Activated naive CD8-positive, alpha-beta T cell treated with anti-CD3 and anti-CD28 coated beads, Interleukin-2, amount 50 U/mL, for 16 hours (primary cell): ENCODE measurements at regions not wholly inside any gene's neighbourhood (a gene's known extent, or its start where the extent isn't known, plus 50 kb on each side); places are given as distances from the start of the nearest gene placed in this dataset.
"Not testable (repeated sequence)": the region's sequence is repeated elsewhere in the genome, so short reads cannot be mapped to it uniquely, and the experiment has no call there.

Experiments used
- DNase-seq: peaks from one replicate; pipeline ENCODE4 v3.0.0-alpha.2; 2020; ENCODE audit warnings: low read depth, low spot score

DNA sequence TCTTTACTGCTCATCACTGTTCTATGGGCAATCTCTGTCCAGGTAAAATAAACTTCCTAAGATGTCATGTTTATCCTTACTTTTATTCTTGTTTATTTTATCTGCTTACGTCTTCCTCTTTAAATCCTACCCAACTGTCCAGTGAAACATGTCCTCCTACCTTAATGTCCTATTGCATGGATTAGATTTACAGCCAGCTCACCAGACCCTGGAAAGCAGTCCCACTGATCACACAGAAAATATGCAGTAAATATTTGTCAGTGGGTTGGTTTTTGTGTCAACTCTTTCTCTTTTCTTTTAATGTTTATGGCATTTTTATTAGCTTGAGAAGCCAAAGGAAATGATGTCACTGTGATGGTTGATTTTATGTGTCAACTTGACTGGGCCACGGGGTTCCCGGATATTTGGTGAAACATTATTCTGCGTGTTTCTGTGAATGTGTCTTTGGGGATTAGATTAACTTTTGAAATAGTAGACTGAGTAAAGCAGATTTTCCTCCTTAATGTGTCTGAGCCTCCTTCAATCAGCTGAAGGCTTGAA is 258.3 kb downstream of the SRGAP2C start:
- DNase-seq, result no peak

DNA sequence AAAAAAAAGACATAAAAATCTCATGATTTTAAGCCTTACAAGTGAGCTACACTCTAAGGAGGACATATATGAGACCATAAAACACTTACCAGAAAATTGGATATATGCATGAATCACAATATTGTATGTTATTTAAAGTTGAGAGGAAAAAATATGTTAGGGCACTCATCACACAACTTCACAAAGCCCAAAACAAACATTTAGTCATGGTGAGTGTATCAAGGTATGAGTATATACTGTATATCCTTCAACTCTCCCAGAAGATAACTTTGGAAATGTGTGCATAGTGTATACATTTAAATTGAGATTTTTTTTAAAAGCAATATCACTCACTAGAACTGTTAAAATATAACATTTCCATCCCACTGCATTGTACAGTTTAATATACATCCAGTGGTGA is 259.3 kb downstream of the SRGAP2C start:
- DNase-seq, result no peak

DNA sequence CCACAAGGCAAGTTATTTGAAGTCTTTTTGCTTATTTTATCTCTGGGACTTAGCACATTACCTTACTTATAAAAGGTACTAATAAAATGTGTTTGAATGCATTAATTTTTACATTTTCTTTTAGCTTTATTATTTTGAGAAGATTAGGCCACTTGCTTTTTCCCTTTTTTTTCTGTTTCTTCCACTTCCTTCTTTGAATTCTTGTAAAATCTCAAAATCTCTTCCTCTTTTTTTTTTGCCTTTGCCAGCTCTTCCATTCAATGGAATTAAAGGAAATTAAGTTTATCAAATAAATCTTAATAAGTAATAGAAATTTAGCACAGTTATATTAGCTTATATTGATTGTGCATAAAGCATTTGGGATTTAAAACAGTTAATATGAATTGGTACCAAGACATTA is 260.9 kb downstream of the SRGAP2C start:
- DNase-seq, result no peak

DNA sequence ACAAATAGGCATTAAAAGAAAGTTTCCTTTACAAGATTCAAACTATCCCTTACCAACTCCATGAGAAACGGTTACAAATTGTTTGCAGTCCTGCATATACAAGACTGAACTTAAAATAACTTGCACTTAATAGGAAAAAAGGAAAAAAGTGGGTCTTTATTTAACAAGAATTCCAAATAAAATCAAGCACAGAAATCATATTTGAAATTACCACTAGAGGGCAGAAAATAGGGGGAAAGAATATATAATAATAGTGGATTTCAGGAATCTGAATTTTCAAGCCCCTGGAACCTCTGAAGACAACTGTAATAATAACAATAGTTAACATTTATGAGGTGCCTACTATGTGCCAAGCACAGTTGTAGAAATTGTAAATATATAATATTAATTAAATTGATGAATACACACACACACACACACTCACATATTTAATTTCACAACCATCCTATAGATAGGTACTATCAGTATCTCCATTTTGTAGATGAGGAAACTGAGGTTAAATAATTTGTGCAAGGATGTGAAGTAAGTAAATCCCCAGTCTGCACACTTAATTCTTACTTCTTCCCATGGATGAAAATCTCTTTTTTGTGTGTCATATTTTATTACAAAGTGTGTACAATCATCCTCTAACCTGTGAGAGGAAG is 262.6 kb downstream of the SRGAP2C start:
- DNase-seq, result not testable (repeated sequence)

DNA sequence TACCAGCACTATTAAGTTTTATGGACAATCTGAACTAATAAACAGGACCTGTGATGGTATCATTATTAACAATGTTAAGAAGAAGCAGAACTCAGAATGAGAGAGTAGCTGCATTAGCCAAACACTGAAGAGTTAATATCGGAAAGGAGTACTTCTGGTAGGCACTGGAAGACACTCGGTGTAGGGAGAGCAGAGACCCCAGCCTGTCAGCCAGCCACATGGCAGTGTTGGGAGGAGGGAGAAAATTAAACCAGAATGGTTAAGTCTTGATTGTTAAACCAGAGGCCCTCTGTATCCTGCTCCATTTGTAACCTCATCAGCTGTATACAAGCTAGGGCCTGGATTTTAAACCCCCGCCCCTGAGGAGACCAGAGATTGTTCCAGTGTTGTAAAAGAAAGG is 263.3 kb downstream of the SRGAP2C start:
- not testable (repeated sequence) for DNase-seq

DNA sequence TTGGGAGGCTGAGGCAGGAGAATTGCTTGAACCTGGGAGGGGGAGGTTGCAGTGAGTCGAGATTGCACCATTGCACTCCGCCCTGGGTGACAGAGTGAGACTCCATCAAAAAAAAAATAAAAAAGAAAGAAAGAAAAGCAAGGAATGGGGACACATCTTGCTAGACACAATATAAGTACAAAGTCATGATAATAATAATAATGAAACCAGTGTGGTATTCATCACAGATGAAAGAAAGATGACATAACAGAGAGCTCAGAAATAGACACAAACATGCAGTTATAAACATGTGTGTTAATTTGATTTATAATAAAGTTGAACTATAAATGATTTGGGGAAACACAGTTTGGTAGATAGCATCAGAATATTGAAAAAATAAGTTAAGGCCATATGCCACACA is 264.1 kb downstream of the SRGAP2C start:
- no peak for DNase-seq

DNA sequence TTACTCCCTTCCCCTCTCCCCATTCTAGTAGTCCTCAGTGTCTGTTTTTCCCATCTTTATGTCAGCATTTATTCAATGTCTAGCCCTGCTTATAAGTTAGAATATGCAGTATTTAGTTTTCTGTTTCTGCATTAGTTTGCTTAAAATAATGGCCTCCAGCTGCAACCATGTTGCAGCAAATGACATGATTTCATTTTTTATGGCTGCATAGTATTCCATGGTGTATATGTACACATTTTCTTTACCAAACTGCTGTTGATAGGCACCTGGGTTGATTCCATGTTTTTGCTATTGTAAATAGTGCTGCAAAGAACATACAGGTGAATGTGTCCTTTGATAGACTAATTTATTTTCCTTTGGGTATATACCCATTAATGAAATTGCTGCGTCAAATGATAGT is 267.7 kb downstream of the SRGAP2C start:
- no peak for DNase-seq

DNA sequence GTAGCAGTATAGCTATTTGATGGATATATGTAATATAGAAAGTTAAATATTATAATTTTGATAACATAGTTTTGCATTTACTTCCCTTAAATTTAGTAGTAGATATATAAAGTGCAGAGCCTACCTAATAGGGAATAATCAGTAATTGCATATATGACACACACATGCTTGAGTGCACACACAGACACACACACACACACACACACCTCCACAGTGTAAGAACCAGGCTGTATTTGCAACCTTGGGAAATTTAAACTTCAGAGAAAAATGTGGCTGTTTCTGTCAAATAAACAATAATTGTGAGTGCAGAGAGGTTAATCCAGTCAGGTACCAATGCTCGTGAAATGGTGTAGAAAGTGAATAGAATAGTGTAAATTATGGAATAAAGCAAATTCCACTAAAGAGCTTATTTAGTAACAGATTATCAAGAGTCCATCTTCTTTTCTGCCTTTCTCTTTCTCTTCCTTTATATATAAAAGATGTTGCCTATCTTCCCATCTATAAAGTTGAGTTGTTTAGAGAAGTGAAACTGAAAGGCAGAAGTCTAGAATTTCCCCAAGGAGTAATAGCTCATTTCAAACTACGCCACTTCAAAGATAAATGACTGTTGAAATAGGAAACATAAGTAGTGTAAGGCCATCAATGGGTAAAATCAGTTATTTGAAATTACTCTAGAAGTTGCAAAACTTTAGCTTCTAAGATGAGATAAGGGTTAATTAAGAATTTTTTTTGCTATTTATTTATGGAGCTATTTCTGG is 273.7 kb downstream of the SRGAP2C start:
- no peak for DNase-seq

DNA sequence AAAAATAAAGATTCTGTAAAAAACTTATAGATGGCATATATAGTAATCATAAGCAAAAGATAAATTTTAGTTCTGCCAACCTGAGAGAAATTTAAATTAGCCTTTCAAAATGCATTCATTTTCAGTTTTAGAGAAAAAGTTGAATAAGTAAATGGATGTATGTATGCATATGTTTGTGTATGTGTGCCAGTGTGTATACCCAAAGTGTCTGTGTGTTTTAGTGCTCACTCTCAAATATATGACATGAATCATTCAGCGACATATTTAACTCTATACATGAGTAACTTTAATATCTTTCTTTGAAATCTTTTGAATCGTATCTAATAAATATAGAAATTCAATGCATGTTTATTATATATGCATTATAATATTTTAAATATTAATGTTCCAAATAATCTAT is 274.5 kb downstream of the SRGAP2C start:
- DNase-seq, result no peak

DNA sequence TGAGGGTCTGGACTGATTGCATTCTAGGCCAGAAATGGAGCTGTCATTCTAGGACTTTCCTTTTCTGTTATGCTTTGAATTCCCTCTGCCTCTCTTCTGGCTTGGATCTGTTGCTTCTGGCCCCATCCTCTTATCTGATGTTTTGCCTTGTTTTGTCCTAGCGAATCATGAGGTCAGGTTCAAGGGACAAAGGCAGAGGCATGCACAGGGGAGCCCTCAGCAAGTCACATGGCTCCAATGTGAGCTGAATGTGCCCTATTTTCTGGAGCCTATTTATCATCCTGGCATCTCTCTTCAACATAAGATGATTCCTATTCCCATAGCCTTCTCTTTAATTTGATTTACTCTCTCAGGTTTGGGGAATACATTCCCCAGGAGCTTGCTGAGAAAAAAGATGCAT is 284.6 kb downstream of the SRGAP2C start:
- DNase-seq, result not testable (repeated sequence)

DNA sequence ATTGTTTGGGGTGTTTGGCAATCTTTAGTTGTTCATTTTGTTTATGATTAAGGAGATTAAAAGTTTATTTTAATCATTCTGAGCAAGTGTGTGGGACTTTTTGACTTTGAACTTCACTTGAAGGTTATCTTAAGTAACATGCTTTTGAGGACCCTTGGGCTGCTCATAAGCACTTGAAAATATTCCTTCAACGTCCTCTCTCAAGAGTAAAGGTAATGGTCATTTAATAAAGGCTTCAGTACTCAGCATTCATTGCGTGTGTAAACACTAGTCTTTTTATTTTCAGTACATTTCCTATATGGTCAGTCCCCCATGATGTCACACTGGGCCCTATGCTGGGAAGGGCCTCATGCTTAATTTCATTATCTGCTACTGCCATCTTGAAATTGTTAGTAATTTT is 285.6 kb downstream of the SRGAP2C start:
- DNase-seq, result not testable (repeated sequence)

DNA sequence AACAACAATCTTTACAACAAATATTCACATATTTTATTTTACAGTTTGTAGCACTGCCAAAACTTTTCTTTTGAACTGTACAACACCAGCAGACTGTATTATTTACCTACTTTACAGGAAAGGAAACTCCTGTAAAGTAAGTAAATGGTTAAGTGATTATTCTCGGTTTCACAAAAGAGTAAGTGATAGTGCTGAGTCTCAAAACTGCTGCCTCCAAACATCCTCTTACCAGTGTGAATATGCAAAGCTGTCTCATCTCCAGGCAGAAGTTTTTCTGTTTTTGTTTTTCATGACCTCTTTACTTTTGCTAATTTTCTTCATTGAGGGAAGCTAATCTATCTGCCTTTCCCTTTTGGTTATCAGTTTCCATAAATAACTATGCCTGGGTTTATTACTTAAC is 286.7 kb downstream of the SRGAP2C start:
- no peak for DNase-seq

DNA sequence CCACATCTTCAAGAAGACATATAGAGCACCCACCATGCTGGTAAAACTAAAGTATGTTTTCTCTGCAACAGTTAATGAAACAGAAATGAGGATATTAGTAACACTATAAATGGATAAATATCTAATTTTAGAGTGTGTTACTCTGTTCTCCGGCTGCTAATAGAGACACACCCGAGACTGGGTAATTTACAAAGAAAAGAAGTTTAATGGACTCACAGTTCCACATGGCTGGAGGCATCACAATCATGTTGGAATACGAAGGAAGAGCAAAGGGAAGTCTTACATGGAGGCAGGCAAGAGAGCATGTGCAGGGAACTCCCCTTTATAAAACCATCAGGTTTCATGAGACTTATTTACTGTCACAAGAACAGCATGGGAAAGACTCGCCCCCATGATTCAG is 287.2 kb downstream of the SRGAP2C start:
- DNase-seq, result no peak

DNA sequence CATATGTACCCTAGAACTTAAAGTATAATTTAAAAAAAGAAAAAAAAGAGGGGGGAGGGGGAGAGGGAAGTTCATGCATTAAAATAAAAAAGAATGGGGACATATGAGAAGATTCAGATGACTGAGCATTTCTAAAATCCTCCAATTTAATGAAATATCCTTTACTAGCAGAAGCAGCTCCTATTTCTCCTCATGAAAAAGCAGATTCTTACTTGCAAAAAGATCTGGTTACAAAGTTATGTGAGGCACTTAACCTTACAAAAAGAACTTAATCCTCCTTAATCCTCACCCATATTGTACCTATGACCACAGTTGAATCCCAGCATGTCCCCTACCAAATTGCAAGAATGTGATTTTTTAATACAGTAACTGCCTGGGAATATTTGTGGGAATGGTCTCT is 298.5 kb downstream of the SRGAP2C start:
- no peak for DNase-seq

DNA sequence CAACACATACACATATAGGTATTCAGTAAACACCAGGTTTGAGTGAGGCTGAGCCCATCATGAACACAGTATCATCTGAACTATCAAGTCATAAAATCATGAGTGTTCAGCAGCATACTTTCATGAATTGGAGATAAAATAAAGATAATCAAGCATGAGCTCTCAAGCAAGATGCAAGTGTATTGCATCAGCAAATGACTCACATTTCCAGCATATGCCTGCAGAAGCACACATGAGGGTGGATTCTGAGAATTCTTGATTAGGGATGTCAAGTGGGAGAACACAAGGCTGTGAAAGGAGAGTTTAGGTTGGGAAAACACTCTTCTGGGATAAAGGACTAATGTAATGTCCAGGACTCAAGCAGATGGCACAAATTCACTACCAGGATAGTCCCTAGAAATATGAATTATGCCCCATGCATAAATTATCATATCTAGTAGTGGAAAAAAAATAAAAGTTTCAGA is 299.2 kb downstream of the SRGAP2C start:
- no peak for DNase-seq

DNA sequence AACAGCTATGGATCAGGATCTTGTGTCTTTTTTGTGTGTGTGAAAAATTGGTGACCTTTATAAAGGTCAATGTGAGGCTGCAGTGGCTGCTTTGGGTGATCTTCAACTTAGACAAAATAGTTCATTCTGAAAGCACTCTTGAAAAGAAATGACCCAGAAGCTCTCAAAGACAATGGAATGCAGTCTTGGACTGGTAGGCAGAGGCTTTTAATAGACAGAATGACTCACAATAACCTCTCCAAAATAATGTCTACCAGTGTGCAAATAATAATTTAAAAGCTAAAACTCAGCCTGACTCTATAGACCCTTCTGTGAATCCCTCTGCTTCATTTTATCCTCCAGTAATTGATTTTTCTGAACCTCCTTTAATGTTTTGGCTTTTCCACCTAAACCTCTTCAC is 310.0 kb downstream of the SRGAP2C start:
- DNase-seq, result not testable (repeated sequence)

DNA sequence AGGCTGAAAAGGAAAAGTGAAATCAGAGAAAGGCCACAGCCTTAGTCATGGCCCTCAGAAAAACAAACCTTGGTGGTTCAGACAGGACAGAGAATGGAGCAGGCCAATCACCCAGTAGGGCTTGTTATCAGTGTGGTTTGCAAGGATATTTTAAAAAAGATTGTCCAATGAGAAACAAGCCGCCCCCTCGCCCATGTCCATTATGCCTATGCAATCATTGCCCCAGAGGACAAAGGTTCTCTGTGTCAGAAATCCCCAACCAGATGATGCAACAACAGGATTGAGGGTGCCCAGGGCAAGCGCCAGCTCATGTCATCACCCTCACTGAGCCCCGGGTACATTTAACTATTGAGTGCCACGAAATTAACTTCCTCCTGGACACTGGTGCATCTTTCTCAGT is 326.7 kb downstream of the SRGAP2C start:
- DNase-seq, result not testable (repeated sequence)

DNA sequence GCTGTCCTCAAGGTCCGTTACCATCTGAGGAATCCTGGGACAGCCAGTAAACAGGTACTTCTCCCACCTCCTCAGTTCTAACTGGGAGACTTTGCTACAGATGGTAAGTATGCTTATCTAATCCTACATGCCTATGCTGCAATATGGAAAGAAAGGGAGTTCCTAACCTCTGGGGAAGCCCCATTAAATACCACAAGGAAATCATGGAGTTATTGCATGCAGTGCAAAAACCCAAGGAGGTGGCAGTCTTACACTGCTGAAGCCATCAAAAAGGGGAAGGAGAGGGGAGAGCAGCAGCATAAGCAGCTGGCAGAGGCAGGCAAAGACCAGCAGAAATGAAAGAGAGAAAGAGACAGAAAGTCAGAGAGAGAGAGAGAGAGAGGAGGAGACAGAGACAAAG is 327.1 kb downstream of the SRGAP2C start:
- not testable (repeated sequence) for DNase-seq

DNA sequence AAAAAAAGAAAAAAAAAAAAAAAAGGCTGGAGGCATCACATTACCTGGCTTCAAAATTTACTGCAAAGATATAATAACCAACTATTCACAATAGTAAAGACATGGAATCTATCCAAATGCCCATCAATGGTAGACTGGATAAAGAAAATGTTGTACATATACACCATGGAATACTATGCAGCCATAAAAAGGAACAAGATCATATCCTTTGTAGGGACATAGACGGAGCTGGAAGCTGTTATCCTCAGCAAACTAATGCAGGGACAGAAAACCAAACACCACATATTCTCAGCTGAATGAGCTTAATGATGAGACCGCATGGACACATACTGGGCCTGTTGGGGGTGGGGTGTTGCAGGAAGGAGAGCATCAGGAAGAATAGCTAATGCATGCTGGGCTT is 330.5 kb downstream of the SRGAP2C start:
- no peak for DNase-seq

DNA sequence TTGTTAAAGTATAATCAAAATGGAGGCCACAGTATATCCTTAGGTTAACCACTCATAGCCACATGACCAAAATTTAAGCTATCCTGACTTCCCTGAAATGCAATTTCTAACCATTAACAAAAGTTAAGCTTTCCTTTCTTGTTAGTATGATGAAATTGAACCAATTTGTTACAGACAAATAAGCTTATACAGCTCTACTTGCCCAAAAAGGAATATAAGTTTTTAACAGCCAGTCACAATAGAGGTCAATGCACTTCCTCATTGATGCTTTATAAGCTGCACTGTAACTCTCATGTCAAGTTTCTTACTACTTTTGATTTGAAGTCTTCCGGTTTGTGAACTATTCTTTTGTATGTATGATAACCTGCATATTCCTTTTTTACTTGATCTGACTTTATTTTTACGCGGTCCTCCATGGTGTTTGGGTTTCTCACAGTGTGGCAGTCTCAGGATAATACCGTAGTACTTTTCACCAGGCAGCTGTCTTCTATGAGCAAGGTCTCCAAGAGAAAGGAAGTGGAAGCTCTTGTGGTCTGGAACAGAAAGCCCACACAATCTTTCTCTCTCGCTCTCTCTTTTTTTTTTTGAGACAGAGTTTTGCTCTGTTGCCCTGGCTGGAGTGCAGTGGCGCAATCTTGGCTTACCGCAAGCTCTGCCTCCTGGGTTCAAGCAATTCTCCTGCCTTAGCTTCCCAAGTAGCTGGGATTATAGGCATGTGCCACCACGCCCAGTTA is 331.6 kb downstream of the SRGAP2C start:
- no peak for DNase-seq

DNA sequence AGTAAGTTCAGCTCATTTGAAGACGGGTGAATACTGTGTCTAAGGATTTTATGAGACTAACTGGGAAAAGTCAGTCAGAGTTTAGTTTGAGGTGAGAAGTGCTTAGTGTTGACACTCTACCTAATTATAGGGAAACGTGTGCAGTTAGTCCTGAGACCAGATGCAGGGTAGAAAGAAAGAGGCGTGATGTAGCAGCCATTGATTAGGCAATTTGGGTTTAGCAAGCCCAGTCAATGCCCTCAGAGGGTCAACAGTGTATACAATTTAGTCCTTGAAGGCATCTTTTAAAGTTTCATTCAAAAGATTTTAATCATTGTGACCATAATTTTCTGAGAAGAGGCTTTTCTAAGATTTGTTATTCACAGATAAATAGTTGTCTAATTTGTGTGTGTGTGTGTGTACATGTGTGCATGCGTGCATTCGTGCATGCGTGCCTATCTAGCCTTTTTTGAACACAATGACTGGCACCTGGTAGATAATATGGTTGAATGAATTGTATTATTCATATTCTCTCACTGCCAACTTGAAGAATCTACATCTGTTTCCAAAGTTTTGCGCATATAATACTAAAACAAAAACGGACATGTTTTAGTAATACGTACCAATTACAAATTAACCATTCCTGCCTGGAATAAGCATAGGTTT is 332.9 kb downstream of the SRGAP2C start:
- DNase-seq, result no peak

DNA sequence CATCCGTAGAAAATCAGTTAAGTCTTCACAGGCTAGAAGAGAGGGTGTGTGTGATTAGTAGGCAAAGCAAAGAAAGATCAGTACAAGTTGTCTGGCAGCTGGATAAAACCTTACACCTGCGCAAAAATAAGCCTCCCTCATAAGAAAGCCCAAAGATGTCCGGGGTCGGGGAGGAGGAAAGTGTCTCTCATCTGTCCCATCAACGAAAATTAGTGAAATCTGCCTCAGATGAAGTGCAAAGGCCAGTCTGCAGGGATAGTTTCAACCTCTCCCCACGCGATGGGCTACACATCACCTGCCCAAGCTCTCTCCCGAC is 333.9 kb downstream of the SRGAP2C start:
- DNase-seq, result no peak
